Right ventricle myocardium superior (tissue), 1 donor: ENCODE measurements at regions not wholly inside any gene's neighbourhood (a gene's known extent, or its start where the extent isn't known, plus 50 kb on each side); places are given as distances from the start of the nearest gene placed in this dataset.
"Not testable (repeated sequence)": the region's sequence is repeated elsewhere in the genome, so short reads cannot be mapped to it uniquely, and the experiment has no call there.

ENCODE experiments used
- ATAC-seq: fragments of 200-7000 bp; cut with Tn5 transposase; one replicate; pipeline ENCODE4 v1.9.1; 2020; ENCODE audit warnings: mild to moderate bottlenecking; ENCODE audit not compliant: poor library complexity
- DNase-seq: peaks from one replicate; pipeline ENCODE4 v3.0.0-alpha.2; 2020
- intact Hi-C: fragments of 100-400 bp; cut with DNase I; formaldehyde crosslinking; loops from one replicate; pipeline ENCODE4 v1.11.2; 2022
- donor health status: DM: no; HTN: yes; CAD: no; lungs with severe emphysema.

GRCh38 chr3:176827244-176827643, 370.0 kb downstream of the TBL1XR1 start:
- intact Hi-C loops, DNase-seq, ATAC-seq: not testable (repeated sequence)

DNA sequence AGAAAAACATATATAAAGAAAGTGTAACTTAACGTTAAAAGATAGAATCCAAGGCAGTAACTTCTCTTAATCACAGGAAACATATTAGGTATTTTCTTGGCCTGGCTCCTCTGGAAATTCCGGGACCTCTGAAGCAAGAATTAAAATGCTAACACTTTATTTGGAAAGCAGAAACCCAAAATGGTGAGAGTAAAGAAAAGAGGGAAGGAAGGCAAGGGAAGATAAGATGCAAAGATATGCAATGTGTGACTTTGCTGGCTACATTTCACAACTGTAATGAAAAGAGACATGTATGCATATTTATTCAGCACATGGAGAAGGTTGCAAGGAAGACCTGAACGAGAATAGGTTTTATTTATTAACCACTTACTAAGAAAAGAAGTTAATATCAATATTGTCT, 372.5 kb downstream of the TBL1XR1 start:
- no peak for DNase-seq
- ATAC-seq, result no peak
- intact Hi-C loops, result no loop called here

- intact Hi-C loops, result no loop called here
- no peak for DNase-seq
- no peak for ATAC-seq
Measured at GRCh38 chr3:176820764-176821163, 376.5 kb downstream of the TBL1XR1 start.

- no peak for ATAC-seq
- intact Hi-C loops, result no loop called here
Measured at GRCh38 chr3:176816937-176817336, 380.3 kb downstream of the TBL1XR1 start.

DNA sequence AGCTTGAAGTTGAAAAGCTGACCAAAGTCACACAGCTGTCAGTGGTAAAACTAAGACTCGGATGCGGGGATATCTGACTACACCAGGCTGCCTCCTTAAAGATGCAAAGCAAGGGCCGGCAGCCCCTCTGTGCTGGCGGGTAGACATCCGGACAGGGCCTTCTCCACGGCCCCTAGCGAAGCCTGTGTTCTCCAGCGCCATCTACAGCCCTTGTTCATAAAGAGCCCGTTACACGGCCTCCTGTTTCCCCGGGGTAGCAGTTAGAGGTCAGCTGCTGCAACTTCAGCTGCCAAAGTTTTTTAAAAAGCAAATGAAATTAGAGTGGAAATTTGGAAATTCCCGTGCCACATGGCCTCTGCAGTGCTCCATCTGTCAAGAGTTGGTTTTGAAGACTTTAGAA, 383.0 kb downstream of the TBL1XR1 start:
- peak; percentile 56 for DNase-seq
- peak; percentile 96 for ATAC-seq
- intact Hi-C loops, result no loop called here

More at GRCh38 chr3:176816937-176817336, 380.3 kb downstream of the TBL1XR1 start:
- no peak for DNase-seq

- ATAC-seq, result no peak
- no peak for DNase-seq
- intact Hi-C loops, result no loop called here
Measured at GRCh38 chr3:176807938-176808337, 389.3 kb downstream of the TBL1XR1 start.

- intact Hi-C loops, result no loop called here
- DNase-seq (no peak), ATAC-seq (peak; percentile 70)
Measured at GRCh38 chr3:176799675-176800074, 397.6 kb downstream of the TBL1XR1 start.

DNA sequence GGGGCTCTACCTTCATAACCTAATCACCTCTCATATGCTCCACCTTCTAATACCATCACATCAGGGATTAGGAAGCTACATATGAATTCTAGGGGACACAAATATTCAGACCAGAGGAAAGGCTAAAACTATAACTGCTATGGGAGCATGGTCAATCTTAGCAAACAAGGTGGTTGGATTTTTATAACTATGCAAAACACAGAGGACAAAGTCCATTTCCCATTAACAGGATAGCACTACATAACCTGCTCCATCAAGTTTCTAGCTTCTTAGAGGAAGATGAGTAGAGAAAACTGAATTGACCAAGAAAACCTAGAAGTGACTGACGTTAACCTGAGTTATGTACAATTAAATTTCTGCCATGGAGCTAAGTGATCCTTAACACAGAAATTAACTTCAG, 398.6 kb downstream of the TBL1XR1 start:
- DNase-seq (no peak), ATAC-seq (no peak)
- intact Hi-C loops, result no loop called here

- intact Hi-C loops, result no loop called here
- no peak for ATAC-seq
- no peak for DNase-seq
Measured at GRCh38 chr3:176796371-176796770, 400.9 kb downstream of the TBL1XR1 start.

DNA sequence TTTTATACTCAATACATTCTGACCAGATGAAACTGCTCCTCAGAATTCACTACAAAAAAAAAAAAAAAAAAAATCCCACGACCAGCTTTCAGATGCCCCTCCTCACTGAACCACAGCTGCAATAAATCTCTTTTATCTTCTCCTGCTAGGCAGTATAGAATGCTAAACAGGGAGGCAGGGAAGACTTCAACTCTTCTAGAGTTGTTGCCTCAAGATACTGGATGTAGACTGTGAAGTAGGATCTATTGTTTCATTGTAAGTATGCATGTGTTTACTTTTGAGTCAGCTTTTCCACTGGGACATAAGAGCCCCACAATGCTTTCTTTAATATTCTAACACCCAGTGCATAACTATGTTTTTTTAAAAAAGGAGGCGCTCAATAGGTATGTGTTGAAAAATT, 401.4 kb downstream of the TBL1XR1 start:
- DNase-seq (no peak), ATAC-seq (no peak)
- intact Hi-C loops, result no loop called here

DNA sequence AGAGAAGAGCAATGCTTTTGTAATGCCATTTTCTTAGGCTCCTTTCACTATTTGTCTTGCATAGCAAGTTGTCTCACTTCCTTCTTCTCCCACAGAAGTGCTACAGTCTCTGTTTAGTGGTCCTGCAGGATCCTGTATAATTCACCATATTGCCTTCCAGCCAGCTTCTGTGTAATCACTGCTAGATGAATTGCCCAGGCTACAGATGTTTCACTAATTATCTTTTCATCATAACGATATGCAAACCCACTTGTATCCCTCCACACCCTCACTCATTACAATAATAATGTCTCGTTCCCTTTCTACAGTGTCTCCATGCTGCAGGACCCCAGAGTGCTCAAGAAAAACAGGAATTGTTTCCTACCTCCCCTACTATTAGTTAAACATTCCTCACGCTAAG, 402.9 kb downstream of the TBL1XR1 start:
- intact Hi-C loops, result no loop called here
- no peak for DNase-seq

DNA sequence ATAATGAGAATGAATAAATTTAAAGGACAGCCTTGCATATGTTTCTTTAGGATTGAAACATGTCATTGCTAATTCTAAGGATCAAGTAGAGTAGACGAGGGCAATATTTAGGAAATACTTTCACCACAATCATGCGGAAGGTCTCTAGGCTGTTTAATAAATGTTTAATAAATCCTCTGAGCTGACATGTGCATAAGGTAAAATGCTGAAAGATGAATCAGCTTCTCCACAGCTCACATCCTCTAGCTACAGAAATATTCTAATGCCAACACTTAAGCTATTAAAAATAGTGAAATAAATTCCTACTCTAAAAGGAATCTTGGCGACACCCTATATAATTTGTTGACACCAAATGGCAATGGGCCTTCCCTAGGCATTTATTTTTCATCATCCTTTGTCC, 407.3 kb downstream of the TBL1XR1 start:
- ATAC-seq (no peak), DNase-seq (no peak)
- intact Hi-C loops, result no loop called here

More for the DNA sequence above, 402.9 kb downstream of the TBL1XR1 start:
- ATAC-seq, result no peak

GRCh38 chr3:176789281-176789705, 408.0 kb downstream of the TBL1XR1 start:
- ATAC-seq (no peak), DNase-seq (no peak)
- intact Hi-C loops, result no loop called here

DNA sequence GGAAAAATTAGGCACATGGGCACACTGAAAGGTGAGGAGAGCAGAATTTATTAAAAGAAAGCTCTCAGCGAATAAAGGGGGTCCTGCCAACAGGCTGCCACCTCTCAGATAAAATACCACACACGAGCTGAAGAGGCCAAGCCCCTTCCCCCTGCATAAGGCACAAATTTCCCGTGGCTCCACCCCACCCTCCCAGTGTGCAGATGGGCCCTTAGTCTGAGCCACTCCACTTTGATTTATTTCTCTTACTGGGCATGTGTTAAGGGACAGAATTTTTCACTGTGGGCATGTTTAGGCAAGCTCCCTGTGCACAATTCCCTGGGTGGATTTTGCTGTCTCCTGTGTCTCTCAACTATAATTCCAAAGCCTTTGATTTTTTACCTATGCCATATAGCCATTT, 409.8 kb downstream of the TBL1XR1 start:
- ATAC-seq, result no peak
- intact Hi-C loops, result no loop called here
- DNase-seq, result no peak

GRCh38 chr3:176785171-176785570, 412.1 kb downstream of the TBL1XR1 start:
- intact Hi-C loops, result no loop called here
- DNase-seq, result no peak

GRCh38 chr3:176780766-176781165, 416.5 kb downstream of the TBL1XR1 start:
- DNase-seq (no peak), ATAC-seq (no peak)
- intact Hi-C loops, result no loop called here

More at GRCh38 chr3:176785171-176785570, 412.1 kb downstream of the TBL1XR1 start:
- ATAC-seq, result peak; percentile 79

GRCh38 chr3:176776622-176777175, 420.6 kb downstream of the TBL1XR1 start:
- DNase-seq (no peak), ATAC-seq (no peak)
- intact Hi-C loops, result no loop called here

DNA sequence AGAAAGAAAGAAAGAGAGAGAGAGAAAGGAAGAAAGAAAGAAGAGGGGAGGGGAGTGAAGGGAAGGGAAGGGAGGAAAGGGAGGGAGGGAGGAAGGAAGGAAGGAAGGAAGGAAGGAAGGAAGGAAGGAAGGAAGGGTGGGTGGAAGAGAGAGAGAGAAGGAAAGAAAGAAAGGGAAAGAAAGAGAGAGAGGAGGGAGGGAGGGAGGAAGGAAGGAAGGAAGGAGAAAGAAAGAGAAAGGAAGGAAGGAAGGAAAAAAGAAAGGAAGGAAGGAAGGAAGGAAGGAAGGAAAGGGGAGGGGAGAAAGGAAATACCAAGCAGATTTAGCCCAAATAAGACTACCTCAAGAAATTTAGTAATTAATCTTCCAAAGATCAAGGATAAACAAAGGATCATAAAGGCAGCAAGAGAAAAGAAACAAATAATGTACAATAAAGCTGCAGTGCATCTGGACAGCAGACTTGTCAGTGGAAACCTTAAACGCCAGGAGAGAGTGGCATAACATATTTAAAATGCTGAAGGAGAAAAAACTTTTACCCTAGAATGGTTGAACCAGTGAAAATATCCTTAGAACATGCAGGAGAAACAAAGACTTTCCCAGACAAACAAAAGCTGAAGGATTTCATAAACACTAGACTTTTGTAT, 427.6 kb downstream of the TBL1XR1 start:
- ATAC-seq (no peak), DNase-seq (no peak)
- intact Hi-C loops, result no loop called here

- DNase-seq (no peak), ATAC-seq (no peak)
- intact Hi-C loops, result no loop called here
Measured at GRCh38 chr3:176767385-176767784, 429.9 kb downstream of the TBL1XR1 start.

DNA sequence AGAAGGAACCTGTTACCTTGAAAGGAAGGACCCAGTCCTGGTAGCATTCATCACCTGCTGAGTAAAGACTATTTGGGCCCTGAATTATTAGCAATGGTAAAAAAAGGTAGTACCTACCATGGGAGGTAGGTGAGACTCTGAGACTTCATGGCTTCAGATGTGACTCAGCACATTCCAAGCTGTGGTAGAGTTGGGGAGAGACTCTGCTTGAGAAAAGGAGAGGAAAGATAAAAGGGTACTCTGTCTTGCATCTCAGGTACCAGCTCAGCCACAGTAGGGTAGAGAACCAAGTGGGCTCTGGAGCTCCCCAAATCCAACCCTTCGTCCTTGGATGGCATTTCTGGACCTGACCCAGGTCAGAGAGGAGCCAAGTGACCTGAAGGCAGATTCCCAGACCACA, 430.4 kb downstream of the TBL1XR1 start:
- ATAC-seq, result no peak
- DNase-seq, result no peak
- intact Hi-C loops, result no loop called here
